ENCODE measurements at regions not wholly inside any gene's neighbourhood (a gene's known extent, or its start where the extent isn't known, plus 50 kb on each side); places are given as distances from the start of the nearest gene placed in this dataset.

DNA sequence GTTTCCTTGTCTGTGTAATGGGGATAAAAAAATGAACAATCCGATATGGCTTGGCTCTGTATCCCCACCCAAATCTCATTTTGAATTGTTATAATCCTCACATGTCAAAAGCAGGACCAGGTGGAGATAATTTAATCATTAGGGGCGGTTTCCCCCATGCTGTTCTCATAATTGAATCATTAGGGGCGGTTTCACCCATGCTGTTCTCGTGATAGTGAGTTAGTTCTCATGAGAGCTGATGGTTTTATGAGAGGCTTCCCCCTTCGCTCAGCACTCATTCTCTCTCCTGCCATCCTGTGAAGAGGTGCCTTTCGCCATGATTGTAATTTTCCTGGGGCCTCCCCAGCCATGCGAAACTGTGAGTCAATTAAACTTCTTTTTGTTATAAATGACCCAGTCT lies 633.5 kb downstream of the RAPGEF2 start:
- Histone ChIP-seq H4K8ac (ENCODE audit: extremely low read depth, insufficient read depth, low read length) (no peak overlapping the region), H3K14ac (ENCODE audit: insufficient read length) (no peak overlapping the region), H3K4me1 (replicated peaks in 1 of 4; ENCODE audit: control insufficient read depth in 3 of 4, insufficient read depth in 4 of 4, low read length in 3 of 4) (peaks cover 0 to 10% (median 3%) of the 10 kb centered on the region in 4 experiments; a peak in 2 of 7 replicates), H3K79me1 (ENCODE audit: low read depth, low read length) (no peaks in the 10 kb centered on the region), H4K5ac (ENCODE audit: insufficient read length, low read depth, low read length) (no peak overlapping the region), H3K27ac (ENCODE audit: low read depth, low read length) (no peak overlapping the region), H2BK5ac (ENCODE audit: low read depth, low read length) (no peak overlapping the region), H3K36me3 (ENCODE audit: control insufficient read depth in 2 of 4, insufficient read depth in 4 of 4, low read length in 3 of 4) (no peaks in the 10 kb centered on the region), H3K18ac (ENCODE audit: extremely low read depth, low read length) (no peak overlapping the region), H4K20me1 (replicated peaks in 1 of 2; ENCODE audit: control insufficient read depth in 1 of 2, insufficient read depth in 2 of 2, low read length in 2 of 2) (no peaks in the 10 kb centered on the region), H2BK15ac (ENCODE audit: low read length) (no peak overlapping the region), H2BK120ac (replicated peaks; ENCODE audit: low read depth, low read length) (no peak overlapping the region), H2AK5ac (ENCODE audit: low read depth, low read length) (no peak overlapping the region), H3K23me2 (ENCODE audit: low read depth, low read length) (no peaks in the 10 kb centered on the region), H3K56ac (replicated peaks; ENCODE audit: insufficient read length, low read depth, low read length) (no peak overlapping the region), H3K4ac (replicated peaks; ENCODE audit: insufficient read length, low read depth, low read length) (no peak overlapping the region), H2BK20ac (ENCODE audit: low read length) (no peak overlapping the region; the same call in 1 of the 2 replicates), H3K9ac (replicated peaks in 1 of 4; ENCODE audit: extremely low read depth in 1 of 4, low read depth in 3 of 4, low read length in 3 of 4) (no peak overlapping the region), H3K9me3 (ENCODE audit: insufficient read depth in 2 of 2, low read depth in 1 of 2, low read length in 1 of 2) (0 out of 4 replicates have a peak, but pooled peaks cover 0 to 2% of the 10 kb centered on the region in 2 experiments), H2BK12ac (ENCODE audit: low read depth, low read length) (no peak overlapping the region), H4K91ac (replicated peaks; ENCODE audit: insufficient read length, low read length) (no peak overlapping the region), H2AFZ (ENCODE audit: low read length) (peak overlapping the region; percentile 35; the same call in 1 of the 2 replicates), H3K4me2 (ENCODE audit: insufficient read depth in 1 of 2, low read depth in 2 of 2, low read length in 2 of 2) (0 out of 4 replicates have a peak overlapping the region, but pooled peaks of 1 of the 2 experiments have one; percentile 20), H3K79me2 (ENCODE audit: control insufficient read depth in 1 of 2, insufficient read depth in 2 of 2, low read length in 2 of 2) (no peaks in the 10 kb centered on the region), H3K23ac (ENCODE audit: insufficient read length) (no peak overlapping the region), H3K27me3 (replicated peaks in 1 of 4; ENCODE audit: control insufficient read depth in 3 of 4, extremely low read depth in 1 of 4, insufficient read depth in 3 of 4, low read length in 3 of 4) (no peaks in the 10 kb centered on the region), H3K4me3 (ENCODE audit: extremely low read depth in 1 of 4, insufficient read depth in 2 of 4, low read depth in 3 of 4, low read length in 4 of 4) (peak overlapping the region in 1 of 4 experiments; percentile 5; a peak in 1 of 8 replicates)
- WGBS, 2 experiments (ENCODE audit: extremely low coverage in 1 of 2, insufficient coverage in 1 of 2, insufficient read length in 1 of 2, insufficient replicate concordance in 2 of 2, low coverage in 1 of 2, low lambda C conversion rate in 2 of 2, missing lambda C conversion rate in 1 of 2), result 80% methylated on average over 7 of the region's 7 CpGs; no CpG with 5 or more reads in 1 of the 2 experiments
- DNase-seq (ENCODE audit: low read depth in 1 of 2, low spot score in 2 of 2) (no peak), FAIRE-seq (no peak)
- ChIA-PET CTCF (ENCODE audit: partially characterized antibody) (interaction anchor here (0.6 to 1.5 kb wide), 6 partner anchors 9 to 629 kb away, joined by 3 to 5 read pairs (median 4); no protein-coding TSS in a partner anchor), POLR2A (ENCODE audit: partially characterized antibody) (no interaction called here)
- TF ChIP-seq SP4 (IDR thresholded peaks at IDR 0.05; ENCODE audit: low read length), result no peak
- no peak for TF ChIP-seq SP2 (IDR thresholded peaks at IDR 0.05; ENCODE audit: low read length)
- TF ChIP-seq BACH1 (IDR thresholded peaks at IDR 0.05; ENCODE audit: low read length), result no peak
- no peak for TF ChIP-seq EGR1 (IDR thresholded peaks at IDR 0.05; ENCODE audit: borderline replicate concordance, low read depth, low read length)
- no peak for TF ChIP-seq SUZ12 (IDR thresholded peaks at IDR 0.05; ENCODE audit: low read length)
- no peak for TF ChIP-seq JUN (IDR thresholded peaks at IDR 0.05; ENCODE audit: low read depth, low read length)
- no peak for TF ChIP-seq SAP30 (IDR thresholded peaks at IDR 0.05; ENCODE audit: insufficient read depth, insufficient replicate concordance, low read length)
- no peak for TF ChIP-seq GABPA (IDR thresholded peaks at IDR 0.05; ENCODE audit: borderline replicate concordance, insufficient read depth, low read length)
- no peak for TF ChIP-seq HDAC6 (IDR thresholded peaks at IDR 0.05; ENCODE audit: low read depth, low read length)
- no peak for TF ChIP-seq ZNF274 (IDR thresholded peaks at IDR 0.05; ENCODE audit: borderline replicate concordance, extremely low read depth, low read length)
- TF ChIP-seq, protein P1, sequence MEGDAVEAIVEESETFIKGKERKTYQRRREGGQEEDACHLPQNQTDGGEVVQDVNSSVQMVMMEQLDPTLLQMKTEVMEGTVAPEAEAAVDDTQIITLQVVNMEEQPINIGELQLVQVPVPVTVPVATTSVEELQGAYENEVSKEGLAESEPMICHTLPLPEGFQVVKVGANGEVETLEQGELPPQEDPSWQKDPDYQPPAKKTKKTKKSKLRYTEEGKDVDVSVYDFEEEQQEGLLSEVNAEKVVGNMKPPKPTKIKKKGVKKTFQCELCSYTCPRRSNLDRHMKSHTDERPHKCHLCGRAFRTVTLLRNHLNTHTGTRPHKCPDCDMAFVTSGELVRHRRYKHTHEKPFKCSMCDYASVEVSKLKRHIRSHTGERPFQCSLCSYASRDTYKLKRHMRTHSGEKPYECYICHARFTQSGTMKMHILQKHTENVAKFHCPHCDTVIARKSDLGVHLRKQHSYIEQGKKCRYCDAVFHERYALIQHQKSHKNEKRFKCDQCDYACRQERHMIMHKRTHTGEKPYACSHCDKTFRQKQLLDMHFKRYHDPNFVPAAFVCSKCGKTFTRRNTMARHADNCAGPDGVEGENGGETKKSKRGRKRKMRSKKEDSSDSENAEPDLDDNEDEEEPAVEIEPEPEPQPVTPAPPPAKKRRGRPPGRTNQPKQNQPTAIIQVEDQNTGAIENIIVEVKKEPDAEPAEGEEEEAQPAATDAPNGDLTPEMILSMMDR (IDR thresholded peaks at IDR 0.05; ENCODE audit: control extremely low read depth in 1 of 3, insufficient read depth in 1 of 3, low read depth in 1 of 3, low read length in 3 of 3), result no peak
- no peak for TF ChIP-seq POLR2A (IDR thresholded peaks at IDR 0.05; ENCODE audit: control extremely low read depth in 1 of 2, low read depth in 2 of 2, low read length in 2 of 2)
- TF ChIP-seq BRCA1 (IDR thresholded peaks at IDR 0.05; ENCODE audit: low read depth, low read length), result no peak

Data from H1 (cell line).